SK-MEL-5 (cell line): ENCODE measurements at regions not wholly inside any gene's neighbourhood (a gene's known extent, or its start where the extent isn't known, plus 50 kb on each side); places are given as distances from the start of the nearest gene placed in this dataset.

ENCODE experiments used
- DNase-seq: peaks from one replicate; pipeline ENCODE4 v3.0.0-alpha.2; 2016; ENCODE audit warnings: low read depth, low spot score
- in situ Hi-C: cut with HindIII; loops from 2 replicates; pipeline ENCODE4 v1.10.0; 2016; ENCODE audit warnings: low sequenced_read_pairs, high pct_unique_total_duplicates, low pct_unique_long_range_greater_than_20kb

DNA sequence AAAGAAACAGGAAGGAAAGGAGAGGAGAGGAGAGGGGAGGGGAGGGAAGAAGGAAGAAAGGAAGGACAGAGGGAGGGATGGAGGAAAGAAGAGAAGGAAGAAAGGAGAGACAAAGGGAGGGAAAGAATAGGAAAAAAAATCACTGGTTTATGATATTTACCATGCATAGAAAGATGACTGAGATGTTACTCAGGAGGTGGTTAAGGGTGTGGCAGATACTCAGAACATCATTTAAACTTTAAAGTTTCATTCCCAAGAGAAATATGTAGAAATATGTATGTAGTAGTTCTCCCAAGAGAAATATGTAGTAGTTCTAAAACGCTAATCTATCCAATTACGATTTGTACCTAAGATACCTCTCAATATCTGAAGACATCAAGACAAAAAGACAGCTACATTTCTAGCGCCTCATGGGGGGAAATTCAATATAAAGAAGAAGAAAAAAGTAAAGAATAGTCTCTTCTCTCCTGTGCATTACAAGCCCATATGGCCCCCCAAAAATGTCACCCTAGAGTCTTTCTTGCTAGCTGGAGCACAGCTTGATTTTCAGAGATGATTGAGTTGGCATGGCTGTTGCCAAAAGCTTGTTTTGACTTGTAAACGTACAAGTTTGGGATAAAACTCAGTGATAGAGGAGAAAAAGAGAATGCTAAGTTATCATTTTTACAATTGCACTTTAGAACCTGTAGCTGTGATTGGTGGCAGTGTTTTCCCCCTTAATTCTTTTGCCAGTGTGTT lies 539.2 kb downstream of the CDH26 start:
- in situ Hi-C loops, result no loop called here
- no peak for DNase-seq

DNA sequence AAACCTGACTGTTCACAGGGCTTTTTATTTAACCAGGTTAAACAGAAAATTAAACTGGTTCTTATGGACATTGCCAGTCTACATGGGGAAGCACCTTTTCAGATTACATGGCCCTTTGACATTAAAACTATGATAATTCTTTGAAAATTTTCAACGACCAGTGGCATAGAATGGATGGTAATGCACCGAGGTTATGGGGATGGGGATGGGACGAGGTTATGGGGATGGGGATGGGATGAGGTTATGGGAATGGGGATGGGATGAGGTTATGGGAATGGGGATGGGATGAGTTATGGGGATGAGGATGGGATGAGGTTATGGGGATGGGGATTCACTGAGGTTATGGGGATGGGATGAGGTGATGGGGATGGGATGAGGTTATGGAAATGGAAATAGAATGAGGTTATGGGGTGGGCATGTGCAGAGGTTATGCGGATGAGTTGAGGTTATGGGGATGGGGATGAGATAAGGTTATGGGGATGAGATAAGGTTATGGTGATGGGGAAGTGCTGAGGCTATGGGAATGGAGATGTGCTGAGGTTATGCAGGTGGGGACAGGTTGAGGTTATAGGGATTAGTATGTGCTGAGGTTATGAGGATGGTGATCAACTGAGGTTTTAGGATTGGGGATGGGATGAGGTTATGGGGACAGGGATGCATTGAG lies 541.9 kb downstream of the CDH26 start:
- DNase-seq, result no peak

DNA sequence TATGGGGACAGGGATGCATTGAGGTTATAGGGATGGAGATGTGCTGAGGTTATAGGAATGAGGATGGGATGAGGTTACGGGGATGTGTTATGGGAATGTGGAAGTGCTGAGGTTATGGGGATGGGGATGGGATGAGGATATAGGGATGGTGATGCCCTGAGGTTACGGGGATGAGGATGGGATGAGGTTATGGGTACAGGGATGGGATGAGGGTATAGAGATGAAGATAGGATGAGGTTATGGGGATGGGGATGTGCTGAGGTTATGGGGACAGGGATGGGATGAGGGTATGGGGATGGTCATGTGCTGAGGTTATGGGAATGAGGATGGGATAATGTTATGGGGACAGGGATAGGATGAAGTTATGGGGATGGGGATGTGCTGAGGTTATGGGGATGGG lies 542.8 kb downstream of the CDH26 start:
- in situ Hi-C loops, result no loop called here
- DNase-seq, result no peak

More for the DNA sequence above, 541.9 kb downstream of the CDH26 start:
- in situ Hi-C loops, result no loop called here

DNA sequence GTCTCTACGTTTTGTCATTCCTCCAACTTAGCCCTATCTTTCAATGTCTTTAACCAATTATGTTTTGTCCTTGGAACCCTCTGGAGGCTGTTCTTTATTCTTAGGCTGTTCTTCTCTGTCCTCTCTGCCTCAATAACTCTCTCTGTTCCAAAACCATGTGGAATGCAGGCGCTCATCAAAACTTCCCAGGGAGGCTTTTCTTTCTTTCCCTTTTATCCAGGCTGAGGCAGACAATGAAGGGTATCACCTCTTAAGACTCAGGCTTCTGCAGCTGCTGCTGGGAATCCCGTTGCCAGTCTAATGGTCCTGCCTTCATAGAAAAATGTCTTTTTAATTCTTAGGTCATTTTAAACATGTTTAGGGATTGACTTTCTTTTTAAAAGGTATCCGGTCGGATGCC lies 544.7 kb downstream of the CDH26 start:
- in situ Hi-C loops, result no loop called here
- DNase-seq, result no peak

DNA sequence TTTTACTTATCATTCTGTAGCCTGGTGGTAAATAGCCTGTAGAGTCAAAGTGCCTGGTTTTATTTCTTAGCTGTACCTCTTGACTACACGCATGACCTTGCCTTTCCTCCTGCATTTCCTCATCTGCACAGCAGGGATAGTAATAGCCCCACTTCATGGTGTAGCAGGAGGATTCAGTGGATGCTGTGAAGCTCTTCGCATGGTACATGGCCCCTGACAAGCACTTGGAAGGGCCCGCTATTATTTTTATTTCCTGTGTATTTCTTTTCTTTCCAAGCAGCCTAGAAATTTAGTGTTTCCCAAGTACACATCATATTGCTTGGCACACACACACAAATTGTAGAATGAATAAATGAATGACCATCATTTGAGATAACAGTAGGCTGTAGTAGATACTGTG lies 547.2 kb downstream of the CDH26 start:
- no peak for DNase-seq
- in situ Hi-C loops, result no loop called here

DNA sequence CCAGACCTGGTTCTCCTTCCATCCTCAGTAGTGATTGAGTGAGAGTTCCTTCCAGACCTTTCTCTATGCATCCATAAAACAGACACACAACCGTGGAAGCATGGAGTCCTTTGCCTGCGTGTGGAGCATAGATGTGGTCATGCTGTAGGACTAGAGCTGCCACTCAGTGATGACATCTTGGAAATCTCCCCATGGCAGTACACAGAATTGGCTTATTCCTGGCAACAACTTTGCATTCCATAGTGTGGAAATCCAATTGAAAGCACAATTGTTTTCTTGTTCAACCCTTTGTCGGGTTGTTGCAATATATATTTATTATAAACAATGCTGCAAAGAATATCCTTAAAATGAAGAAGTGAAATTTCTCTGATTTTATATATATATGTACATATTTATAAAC lies 547.8 kb downstream of the CDH26 start:
- peak; percentile 37 for DNase-seq
- in situ Hi-C loops, result no loop called here

DNA sequence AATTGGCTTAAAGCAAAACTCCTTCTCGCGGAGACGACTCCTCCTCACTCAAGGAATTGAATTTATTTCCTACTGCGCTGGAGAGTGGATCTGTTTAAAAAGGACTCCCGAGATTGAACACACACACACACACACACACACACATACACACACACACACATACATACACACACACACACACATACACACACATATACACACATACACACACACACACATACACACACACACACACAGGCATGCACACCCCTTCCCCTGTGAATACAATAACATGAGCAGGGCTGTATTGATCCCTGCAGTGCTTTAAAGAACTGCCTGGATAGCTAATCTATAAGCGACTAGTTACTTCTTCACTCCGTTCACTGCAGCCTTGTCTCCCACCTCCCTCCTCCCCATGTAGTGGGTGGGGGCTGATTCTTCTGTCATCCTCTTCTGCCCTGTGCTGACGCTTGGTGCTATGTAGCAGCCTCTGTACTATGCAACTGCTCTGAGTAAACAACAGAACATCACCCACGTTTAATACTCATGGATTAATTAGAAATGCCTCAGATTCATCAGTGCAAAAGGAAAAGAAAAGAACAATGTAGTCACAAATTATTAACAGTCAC lies 549.0 kb downstream of the CDH26 start:
- no peak for DNase-seq
- in situ Hi-C loops, result no loop called here

DNA sequence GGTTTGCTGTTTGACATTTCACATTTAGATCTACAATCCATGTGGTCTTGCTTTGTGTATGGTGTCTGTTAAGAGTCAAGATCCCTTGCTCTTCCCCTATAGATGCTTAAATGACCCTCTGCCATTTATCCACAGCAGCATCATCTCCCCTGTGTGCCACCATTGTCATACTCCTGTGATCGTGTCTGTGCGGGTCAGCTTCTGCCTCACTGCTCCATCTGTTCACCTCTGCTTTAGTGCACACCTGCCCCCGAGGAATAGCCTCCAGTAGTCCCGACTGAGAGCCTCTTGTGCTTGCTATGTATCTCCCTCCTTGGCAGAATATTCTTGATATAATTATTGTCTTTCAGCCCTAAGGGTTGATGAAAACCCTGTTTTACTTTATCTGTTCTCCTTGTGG lies 551.2 kb downstream of the CDH26 start:
- no peak for DNase-seq
- in situ Hi-C loops, result no loop called here

DNA sequence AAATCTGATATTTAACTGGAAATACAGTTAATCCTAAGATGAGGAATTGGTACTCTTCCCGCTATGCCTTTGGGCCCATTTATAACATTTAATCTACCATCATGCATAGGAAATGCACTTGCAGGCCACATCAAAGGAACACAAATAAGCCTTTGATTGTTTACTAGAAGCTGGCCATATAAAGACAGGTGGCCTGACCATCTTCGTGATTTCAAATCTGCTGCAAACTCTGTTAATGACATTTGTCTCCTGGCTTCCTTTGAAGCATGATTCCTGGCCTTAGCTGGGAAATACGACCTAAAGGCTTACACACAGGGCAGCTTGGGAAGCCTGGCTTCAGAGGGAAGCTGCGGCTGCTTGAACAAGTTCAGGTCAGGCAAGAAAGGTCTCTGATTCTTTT lies 552.1 kb downstream of the CDH26 start:
- in situ Hi-C loops, result no loop called here
- no peak for DNase-seq

DNA sequence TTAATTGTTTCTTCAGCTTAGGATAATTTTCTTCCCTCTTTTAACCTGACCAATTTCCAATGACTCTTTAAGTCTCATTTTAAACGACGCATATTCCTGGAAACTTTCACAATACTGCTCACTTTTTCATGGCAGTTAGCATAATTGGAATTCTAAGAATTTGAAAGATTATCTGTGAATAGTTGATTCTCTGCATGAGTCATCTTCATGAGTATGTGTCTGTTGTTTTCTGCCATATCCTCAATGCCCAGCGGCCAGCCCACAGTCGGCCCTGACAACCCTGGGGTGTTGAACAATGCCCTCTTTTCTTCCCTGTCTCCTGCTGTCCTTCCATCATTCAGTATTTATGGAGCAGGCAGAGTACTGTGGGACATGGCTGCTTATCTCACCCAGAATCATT lies 554.2 kb downstream of the CDH26 start:
- peak; percentile 96 for DNase-seq
- in situ Hi-C loops, result no loop called here

DNA sequence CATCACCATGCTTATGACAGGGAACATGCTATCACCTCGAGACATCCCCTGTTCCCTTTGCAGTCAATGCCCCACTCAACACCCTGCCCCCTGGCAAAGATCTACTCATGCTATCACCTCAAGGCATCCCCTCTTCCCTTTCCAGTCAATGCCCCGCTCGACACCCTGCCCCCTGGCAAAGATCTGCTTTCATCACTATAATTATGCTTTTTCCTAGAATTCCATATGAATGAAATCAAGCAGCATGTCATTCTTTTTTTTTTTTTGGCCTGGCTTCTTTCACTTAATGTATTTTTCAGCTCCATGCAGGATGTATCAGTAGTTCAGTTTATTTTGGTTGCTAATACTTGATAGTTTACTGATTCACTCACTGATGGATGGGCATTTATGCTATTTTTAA lies 554.9 kb downstream of the CDH26 start:
- in situ Hi-C loops, result no loop called here
- DNase-seq, result peak; percentile 17

DNA sequence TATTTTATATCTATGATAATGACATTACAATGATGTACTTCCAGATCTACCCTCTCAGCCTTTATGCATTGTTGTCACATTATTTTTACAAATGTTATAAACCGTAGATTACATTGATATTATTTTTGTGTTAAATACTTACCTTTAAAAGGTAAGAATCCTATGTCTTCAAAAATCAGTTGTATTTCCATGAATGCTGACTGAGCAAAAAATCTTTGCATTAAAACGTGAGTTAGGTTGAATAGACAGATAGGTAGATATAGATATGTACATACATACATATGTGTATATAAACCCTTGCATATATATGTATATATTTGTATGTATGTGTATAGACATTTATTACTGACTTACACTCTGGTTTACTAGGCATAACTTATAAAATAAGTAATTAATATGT lies 558.2 kb downstream of the CDH26 start:
- in situ Hi-C loops, result no loop called here
- DNase-seq, result no peak

DNA sequence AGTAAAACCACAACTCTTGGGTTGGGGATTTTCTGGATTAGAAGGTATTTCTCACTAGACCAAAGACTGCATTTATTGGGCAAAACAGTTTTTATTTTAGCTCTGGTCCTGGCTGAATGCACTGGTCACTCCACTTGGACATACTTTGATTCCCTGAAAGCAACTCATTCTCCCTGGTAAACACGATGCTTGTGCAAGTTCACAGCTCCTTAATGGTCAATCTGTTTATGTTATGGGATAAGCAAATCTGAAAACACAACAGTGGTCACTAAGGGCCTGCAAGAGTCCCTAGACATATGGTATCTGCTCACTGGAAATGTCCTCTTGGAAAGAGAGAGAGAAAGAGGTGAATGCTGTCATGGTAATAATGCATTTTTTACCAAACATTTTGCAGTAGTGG lies 559.8 kb downstream of the CDH26 start:
- no peak for DNase-seq
- in situ Hi-C loops, result no loop called here

DNA sequence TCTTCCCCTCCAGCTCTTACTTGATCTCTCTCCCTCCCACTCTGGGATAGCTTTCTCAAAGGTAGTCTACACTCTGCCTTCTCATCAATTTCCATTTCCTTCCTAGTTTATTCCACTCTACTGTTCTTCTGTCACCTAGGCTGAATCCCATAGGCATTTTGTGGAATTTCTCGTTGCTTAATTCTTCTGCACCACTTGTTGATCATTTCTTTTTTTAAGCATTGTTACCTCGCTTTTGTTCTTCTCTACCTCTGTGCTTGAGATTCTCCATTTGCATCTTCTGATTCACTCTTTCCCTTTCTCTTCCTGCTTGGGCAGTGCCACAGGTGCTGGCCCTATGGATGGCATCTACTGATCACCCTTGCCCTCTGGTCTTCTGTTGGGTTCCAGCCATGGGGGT lies 567.2 kb downstream of the CDH26 start:
- no peak for DNase-seq
- in situ Hi-C loops, result no loop called here

DNA sequence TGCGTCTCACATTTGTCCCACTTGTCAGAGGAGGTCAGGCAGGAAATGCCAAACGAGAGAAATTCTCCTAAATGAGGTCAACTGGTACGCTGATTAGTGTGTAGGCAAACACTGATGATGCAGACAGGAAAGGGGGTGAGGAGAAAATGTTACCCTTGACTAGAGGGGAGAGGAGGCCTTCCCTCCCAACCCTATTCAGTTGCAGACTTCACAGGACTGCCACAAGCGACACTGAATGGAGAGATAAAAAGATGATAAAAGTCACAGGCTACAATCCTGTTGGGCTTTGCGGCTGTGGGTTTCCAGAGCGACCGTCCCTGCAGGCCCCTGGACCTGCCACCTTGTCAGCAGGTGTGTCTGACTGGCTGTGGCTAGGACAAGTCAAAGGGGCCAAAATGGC lies 569.4 kb downstream of the CDH26 start:
- DNase-seq, result no peak
- in situ Hi-C loops, result no loop called here

DNA sequence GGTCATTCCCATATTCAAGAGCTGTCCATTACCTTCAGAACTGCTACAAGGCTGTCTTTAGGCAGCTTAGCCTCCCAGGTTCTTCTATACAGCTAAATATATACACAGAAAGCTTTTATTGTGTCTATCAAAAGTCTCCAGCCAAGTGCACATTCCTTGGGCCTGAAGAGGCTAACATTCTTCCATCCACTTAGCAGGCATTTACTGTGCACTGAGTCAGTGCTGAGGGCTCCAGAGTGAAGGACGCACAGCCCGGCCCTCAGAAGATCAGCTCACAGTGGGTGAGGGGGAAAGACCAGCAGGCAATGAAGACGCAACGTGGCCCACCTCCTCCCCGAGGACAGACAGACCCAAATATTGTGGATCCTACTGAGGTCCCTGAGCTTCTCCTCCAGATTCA lies 569.9 kb downstream of the CDH26 start:
- DNase-seq, result no peak
- in situ Hi-C loops, result no loop called here

DNA sequence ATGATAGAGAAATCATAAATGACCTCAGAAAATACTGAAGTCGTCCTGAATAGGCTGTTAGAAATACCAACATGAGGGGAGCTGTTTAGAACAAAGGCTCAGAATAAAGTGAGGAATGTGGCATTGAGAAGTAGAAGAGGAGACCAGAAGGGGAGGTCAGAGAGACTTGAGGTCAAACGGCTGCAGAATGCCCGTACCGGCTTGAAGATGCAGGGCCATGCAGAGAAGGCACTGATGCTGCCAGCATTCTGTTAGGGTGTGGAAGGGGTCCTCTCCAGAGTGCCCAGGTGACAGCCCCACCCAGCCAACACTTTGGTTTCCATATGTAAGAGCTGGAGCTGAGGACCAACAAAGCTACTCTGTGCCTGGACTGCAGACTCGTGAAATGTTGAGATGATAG lies 570.9 kb downstream of the CDH26 start:
- DNase-seq, result no peak
- in situ Hi-C loops, result no loop called here

DNA sequence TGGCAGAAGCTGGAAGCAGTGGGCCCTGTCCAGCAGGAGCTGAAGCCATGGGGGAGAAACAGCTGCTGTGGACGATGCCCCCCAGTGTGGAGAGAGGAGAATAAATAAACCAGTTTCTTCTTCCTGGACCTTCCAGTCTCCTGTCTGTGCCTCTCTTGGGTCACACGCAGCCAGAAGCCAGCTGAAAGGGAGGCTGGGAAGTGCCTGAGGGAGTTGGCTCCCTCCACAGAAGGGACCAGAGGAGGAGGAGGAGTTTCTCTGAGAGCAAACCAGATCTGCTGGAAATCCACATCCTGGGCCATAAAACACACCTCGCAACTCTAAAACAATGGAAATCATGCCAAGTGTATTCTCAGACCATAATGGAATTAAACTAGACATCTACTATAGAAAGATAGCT lies 577.0 kb downstream of the CDH26 start:
- DNase-seq, result no peak
- in situ Hi-C loops, result no loop called here

DNA sequence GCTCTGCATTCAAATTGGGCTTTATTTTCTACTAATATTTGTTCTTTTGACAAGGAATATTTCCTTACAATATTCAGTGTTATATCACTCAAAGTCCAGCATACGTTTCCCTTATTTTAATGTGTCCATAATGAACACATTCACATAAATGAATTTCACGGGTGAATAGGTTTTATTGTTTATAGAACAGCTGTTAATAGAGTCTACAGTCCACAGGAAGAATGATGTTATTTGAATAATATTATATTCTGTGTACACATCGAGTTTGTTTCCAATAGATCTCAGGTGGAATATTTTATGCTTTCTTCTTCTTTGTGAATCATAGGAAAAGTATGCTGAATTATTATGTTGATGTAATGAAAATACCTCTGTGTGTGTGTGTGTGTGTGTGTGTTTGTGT lies 582.4 kb downstream of the CDH26 start:
- DNase-seq, result no peak
- in situ Hi-C loops, result no loop called here
